WTC11 (cell line): ENCODE measurements at regions not wholly inside any gene's neighbourhood (a gene's known extent, or its start where the extent isn't known, plus 50 kb on each side); places are given as distances from the start of the nearest gene placed in this dataset.

Experiments used
- ATF1 ChIP-seq: sonication (generic); formaldehyde crosslinking; IDR thresholded peaks from 2 replicates; pipeline ENCODE4 v1.8.1; 2023; ENCODE audit warnings: mild to moderate bottlenecking, moderate library complexity, missing genetic modification reagents
- CREB1 ChIP-seq: sonication (generic); formaldehyde crosslinking; IDR thresholded peaks from 2 replicates; pipeline ENCODE4 v1.8.0; 2023; ENCODE audit warnings: mild to moderate bottlenecking, missing genetic modification reagents
- CTCF ChIP-seq: fragments of 200-600 bp; IDR thresholded peaks from 2 replicates; pipeline ENCODE4 v1.8.0; 2022; ENCODE audit warnings: antibody characterized with exemption
- FOXJ3 ChIP-seq: sonication (generic); formaldehyde crosslinking; IDR thresholded peaks from 2 replicates; pipeline ENCODE4 v1.9.0; 2021; ENCODE audit warnings: missing genetic modification reagents, mild to moderate bottlenecking, borderline replicate concordance
- HMGXB4 ChIP-seq: sonication (generic); formaldehyde crosslinking; IDR thresholded peaks from 2 replicates; pipeline ENCODE4 v1.8.1; 2023; ENCODE audit warnings: mild to moderate bottlenecking, moderate library complexity, missing genetic modification reagents
- IRF2 ChIP-seq: sonication (generic); formaldehyde crosslinking; IDR thresholded peaks from 2 replicates; pipeline ENCODE4 v1.8.0; 2022; ENCODE audit warnings: low read depth, missing genetic modification reagents, borderline replicate concordance
- JUN ChIP-seq: sonication (generic); formaldehyde crosslinking; IDR thresholded peaks from 2 replicates; pipeline ENCODE4 v1.8.0; 2023; ENCODE audit warnings: mild to moderate bottlenecking, missing genetic modification reagents
- MAX ChIP-seq: sonication (generic); formaldehyde crosslinking; IDR thresholded peaks from 2 replicates; pipeline ENCODE4 v1.8.0; 2022; ENCODE audit warnings: mild to moderate bottlenecking, missing genetic modification reagents
- RELA ChIP-seq: sonication (generic); formaldehyde crosslinking; IDR thresholded peaks from 2 replicates; pipeline ENCODE4 v1.8.1; 2022; ENCODE audit warnings: missing genetic modification reagents, mild to moderate bottlenecking, borderline replicate concordance
- SP1 ChIP-seq: sonication (generic); formaldehyde crosslinking; conservative IDR thresholded peaks from 2 replicates; pipeline ENCODE4 v1.8.1; 2022; ENCODE audit warnings: missing genetic modification reagents
- TEAD4 ChIP-seq: sonication (generic); formaldehyde crosslinking; IDR thresholded peaks from 2 replicates; pipeline ENCODE4 v1.8.0; 2022; ENCODE audit warnings: mild to moderate bottlenecking, missing genetic modification reagents
- ZBTB43 ChIP-seq: sonication (generic); formaldehyde crosslinking; IDR thresholded peaks from 2 replicates; pipeline ENCODE4 v1.8.1; 2023; ENCODE audit warnings: mild to moderate bottlenecking, missing genetic modification reagents

GRCh38 chr16:49150341-49150740, 131.3 kb downstream of the CBLN1 start:
- TF ChIP-seq IRF2 (CRISPR knock-in tag): no peak
- no peak for TF ChIP-seq TEAD4 (CRISPR knock-in tag)
- no peak for TF ChIP-seq CTCF
- TF ChIP-seq SP1 (CRISPR knock-in tag): no peak
- TF ChIP-seq CREB1 (CRISPR knock-in tag): no peak
- TF ChIP-seq MAX (CRISPR knock-in tag): no peak
- TF ChIP-seq RELA: no peak
- no peak for TF ChIP-seq ZBTB43
- no peak for TF ChIP-seq JUN
- no peak for TF ChIP-seq HMGXB4 (CRISPR knock-in tag)
- TF ChIP-seq ATF1: no peak
- TF ChIP-seq FOXJ3 (CRISPR knock-in tag): no peak
